Loucy (cell line): ENCODE measurements at regions not wholly inside any gene's neighbourhood (a gene's known extent, or its start where the extent isn't known, plus 50 kb on each side); places are given as distances from the start of the nearest gene placed in this dataset.

ENCODE experiments used
- EZH2phosphoT487 ChIP-seq: fragments of 200-600 bp; IDR thresholded peaks from 2 replicates; pipeline ENCODE4 v1.6.1; 2018; ENCODE audit warnings: antibody characterized with exemption, mild to moderate bottlenecking, moderate library complexity, borderline replicate concordance
- TF ChIP-seq, protein P1 (sequence below): fragments of 200-600 bp; sonication (generic); conservative IDR thresholded peaks from 2 replicates; pipeline ENCODE4 v1.5.1; 2014; ENCODE audit warnings: mild to moderate bottlenecking, antibody characterized with exemption, low read length

DNA sequence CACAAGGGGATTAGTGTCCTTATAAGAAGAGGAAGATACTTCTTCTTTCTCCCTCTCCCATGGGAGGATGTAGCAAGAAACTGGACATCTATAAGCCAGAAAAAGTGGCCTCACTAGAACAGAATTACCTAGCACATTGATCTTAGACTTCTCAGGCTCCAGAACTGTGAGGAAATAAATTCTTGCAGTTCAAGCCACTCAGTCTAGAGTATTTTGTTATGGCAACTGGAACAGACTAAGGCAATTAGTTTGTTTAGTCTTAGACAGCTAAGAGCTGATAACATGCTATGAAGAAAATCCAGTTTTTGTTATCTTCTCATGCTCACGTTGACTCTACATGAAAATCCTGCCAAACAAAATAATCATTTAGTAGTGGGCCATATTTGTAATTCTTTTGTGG is 627.6 kb upstream of the PHF14 start:
- TF ChIP-seq, protein P1, sequence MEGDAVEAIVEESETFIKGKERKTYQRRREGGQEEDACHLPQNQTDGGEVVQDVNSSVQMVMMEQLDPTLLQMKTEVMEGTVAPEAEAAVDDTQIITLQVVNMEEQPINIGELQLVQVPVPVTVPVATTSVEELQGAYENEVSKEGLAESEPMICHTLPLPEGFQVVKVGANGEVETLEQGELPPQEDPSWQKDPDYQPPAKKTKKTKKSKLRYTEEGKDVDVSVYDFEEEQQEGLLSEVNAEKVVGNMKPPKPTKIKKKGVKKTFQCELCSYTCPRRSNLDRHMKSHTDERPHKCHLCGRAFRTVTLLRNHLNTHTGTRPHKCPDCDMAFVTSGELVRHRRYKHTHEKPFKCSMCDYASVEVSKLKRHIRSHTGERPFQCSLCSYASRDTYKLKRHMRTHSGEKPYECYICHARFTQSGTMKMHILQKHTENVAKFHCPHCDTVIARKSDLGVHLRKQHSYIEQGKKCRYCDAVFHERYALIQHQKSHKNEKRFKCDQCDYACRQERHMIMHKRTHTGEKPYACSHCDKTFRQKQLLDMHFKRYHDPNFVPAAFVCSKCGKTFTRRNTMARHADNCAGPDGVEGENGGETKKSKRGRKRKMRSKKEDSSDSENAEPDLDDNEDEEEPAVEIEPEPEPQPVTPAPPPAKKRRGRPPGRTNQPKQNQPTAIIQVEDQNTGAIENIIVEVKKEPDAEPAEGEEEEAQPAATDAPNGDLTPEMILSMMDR = no peak
- no peak for TF ChIP-seq EZH2phosphoT487
